HL-60 (cell line): ENCODE measurements at regions not wholly inside any gene's neighbourhood (a gene's known extent, or its start where the extent isn't known, plus 50 kb on each side); places are given as distances from the start of the nearest gene placed in this dataset.

Experiments used
- CTCF ChIP-seq: IDR thresholded peaks from one replicate; pipeline ENCODE4 v1.5.1; 2011; ENCODE audit warnings: low read length, control low read depth, inconsistent platforms; ENCODE audit not compliant: insufficient read depth
- REST ChIP-seq: IDR thresholded peaks from 2 replicates; pipeline ENCODE4 v1.6.1; 2012; ENCODE audit warnings: low read depth; ENCODE audit not compliant: insufficient replicate concordance

- TF ChIP-seq CTCF (no peak), REST (no peak)
Measured at GRCh38 chr1:4005431-4005830, 105.4 kb upstream of the C1orf174 start.
